Type B pancreatic cell (in vitro differentiated cells): ENCODE measurements at regions not wholly inside any gene's neighbourhood (a gene's known extent, or its start where the extent isn't known, plus 50 kb on each side); places are given as distances from the start of the nearest gene placed in this dataset.

ENCODE experiments used
- DNase-seq: peaks from one replicate; pipeline ENCODE4 v3.0.0; 2021; ENCODE audit warnings: mixed read lengths; ENCODE audit not compliant: unreplicated experiment; ENCODE audit errors: extremely low spot score
- H3K27ac Mint-ChIP-seq: 2 replicates; pipeline ENCODE4 v1.8.0; 2021; ENCODE audit warnings: mild to moderate bottlenecking, mixed read lengths
- H3K27me3 Mint-ChIP-seq: 2 replicates; pipeline ENCODE4 v1.8.0; 2021; ENCODE audit warnings: mixed read lengths
- H3K36me3 Mint-ChIP-seq: 2 replicates; pipeline ENCODE4 v1.8.0; 2021; ENCODE audit warnings: mixed read lengths
- H3K4me1 Mint-ChIP-seq: one replicate; pipeline ENCODE4 v1.8.0; 2021; ENCODE audit warnings: mixed read lengths; ENCODE audit not compliant: unreplicated experiment
- H3K4me3 Mint-ChIP-seq: 2 replicates; pipeline ENCODE4 v1.8.0; 2021; ENCODE audit warnings: mild to moderate bottlenecking, mixed read lengths
- H3K9me3 Mint-ChIP-seq: 2 replicates; pipeline ENCODE4 v1.8.0; 2021; ENCODE audit warnings: mixed read lengths
- CTCF ChIP-seq: fragments of 200-600 bp; sonication (generic); conservative IDR thresholded peaks from 2 replicates; pipeline ENCODE4 v1.5.0; 2021; ENCODE audit warnings: antibody characterized with exemption, mild to moderate bottlenecking

- H3K27ac Mint-ChIP-seq: no peak overlapping the region
- no peak overlapping the region for H3K4me3 Mint-ChIP-seq
Observed at GRCh38 chr22:27308513-27308912, 493.0 kb downstream of the MN1 start.

GRCh38 chr22:27309697-27310096 lies 491.9 kb downstream of the MN1 start:
- Mint-ChIP-seq H3K36me3 (no peaks in the 10 kb centered on the region), H3K4me1 (peaks cover 8% of the 10 kb centered on the region), H3K27me3 (peaks cover 8% of the 10 kb centered on the region), H3K4me3 (no peak overlapping the region), H3K27ac (no peak overlapping the region), H3K9me3 (peaks cover 4% of the 10 kb centered on the region)
- no peak for DNase-seq
- TF ChIP-seq CTCF: no peak

More at GRCh38 chr22:27308513-27308912, 493.0 kb downstream of the MN1 start:
- H3K36me3 Mint-ChIP-seq: no peaks in the 10 kb centered on the region
- peaks cover 4% of the 10 kb centered on the region for H3K9me3 Mint-ChIP-seq
- peaks cover 10% of the 10 kb centered on the region for H3K27me3 Mint-ChIP-seq
- DNase-seq: no peak
- TF ChIP-seq CTCF: no peak
- peaks cover 9% of the 10 kb centered on the region for H3K4me1 Mint-ChIP-seq

- no peak overlapping the region for H3K4me3 Mint-ChIP-seq
- H3K36me3 Mint-ChIP-seq: no peaks in the 10 kb centered on the region
- TF ChIP-seq CTCF: no peak
- H3K9me3 Mint-ChIP-seq: peaks cover 4% of the 10 kb centered on the region
- H3K27ac Mint-ChIP-seq: no peak overlapping the region
- peaks cover 10% of the 10 kb centered on the region for H3K27me3 Mint-ChIP-seq
- H3K4me1 Mint-ChIP-seq: no peaks in the 10 kb centered on the region
- no peak for DNase-seq
Observed at GRCh38 chr22:27310966-27311697, 490.4 kb downstream of the MN1 start.

- peaks cover 13% of the 10 kb centered on the region for H3K27me3 Mint-ChIP-seq
- TF ChIP-seq CTCF: no peak
Observed at GRCh38 chr22:27311698-27312550, 489.6 kb downstream of the MN1 start.

GRCh38 chr22:27312565-27312964 lies 489.0 kb downstream of the MN1 start:
- H3K36me3 Mint-ChIP-seq: no peaks in the 10 kb centered on the region
- H3K27me3 Mint-ChIP-seq: peaks cover 13% of the 10 kb centered on the region
- H3K4me3 Mint-ChIP-seq: no peak overlapping the region
- no peak for TF ChIP-seq CTCF
- H3K4me1 Mint-ChIP-seq: peaks cover 5% of the 10 kb centered on the region
- peaks cover 4% of the 10 kb centered on the region for H3K9me3 Mint-ChIP-seq
- H3K27ac Mint-ChIP-seq: no peak overlapping the region
- DNase-seq: no peak

More at GRCh38 chr22:27311698-27312550, 489.6 kb downstream of the MN1 start:
- no peak overlapping the region for H3K4me3 Mint-ChIP-seq
- no peak for DNase-seq
- no peak overlapping the region for H3K27ac Mint-ChIP-seq
- H3K9me3 Mint-ChIP-seq: peaks cover 4% of the 10 kb centered on the region
- H3K36me3 Mint-ChIP-seq: no peaks in the 10 kb centered on the region
- peaks cover 2% of the 10 kb centered on the region for H3K4me1 Mint-ChIP-seq
